T-helper 2 cell (primary cell): ENCODE measurements at regions not wholly inside any gene's neighbourhood (a gene's known extent, or its start where the extent isn't known, plus 50 kb on each side); places are given as distances from the start of the nearest gene placed in this dataset.
"Not testable (repeated sequence)": the region's sequence is repeated elsewhere in the genome, so short reads cannot be mapped to it uniquely, and the experiment has no call there.

Source experiments
- DNase-seq, 5 experiments: peaks; one replicate each; pipeline versions ENCODE4 v3.0.0 to v3.0.0-alpha.2; 2012 to 2022

DNA sequence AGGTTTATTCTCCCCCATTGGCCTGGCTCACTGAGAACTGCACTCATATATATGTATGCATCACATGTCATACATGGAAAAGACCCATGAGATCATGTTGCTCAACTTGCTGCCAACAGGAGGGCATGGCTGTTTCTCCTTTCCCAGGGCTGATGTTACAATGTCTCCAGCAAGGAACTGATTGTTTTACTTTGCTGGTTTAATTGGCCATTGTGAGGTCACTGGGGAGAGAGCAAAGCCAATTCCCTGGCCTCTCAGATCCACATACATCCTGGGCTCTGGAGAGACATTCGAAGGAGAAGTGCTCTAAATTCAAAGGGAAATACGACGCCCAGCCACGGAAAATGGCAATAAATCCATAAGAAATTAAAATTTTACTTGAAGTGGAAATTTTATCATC, 287.8 kb downstream of the WDR11 start:
- DNase-seq: no peak

GRCh38 chr10:121145802-121146395, 294.7 kb downstream of the WDR11 start:
- not testable (repeated sequence) for DNase-seq

- no peak for DNase-seq
Measured at GRCh38 chr10:121148921-121149320, 297.8 kb downstream of the WDR11 start.

- DNase-seq: no peak
Measured at GRCh38 chr10:121152033-121152432, 300.9 kb downstream of the WDR11 start.

GRCh38 chr10:121152935-121153334, 301.8 kb downstream of the WDR11 start:
- DNase-seq: no peak

- DNase-seq: no peak
Measured at GRCh38 chr10:121154310-121154709, 303.1 kb downstream of the WDR11 start.

DNA sequence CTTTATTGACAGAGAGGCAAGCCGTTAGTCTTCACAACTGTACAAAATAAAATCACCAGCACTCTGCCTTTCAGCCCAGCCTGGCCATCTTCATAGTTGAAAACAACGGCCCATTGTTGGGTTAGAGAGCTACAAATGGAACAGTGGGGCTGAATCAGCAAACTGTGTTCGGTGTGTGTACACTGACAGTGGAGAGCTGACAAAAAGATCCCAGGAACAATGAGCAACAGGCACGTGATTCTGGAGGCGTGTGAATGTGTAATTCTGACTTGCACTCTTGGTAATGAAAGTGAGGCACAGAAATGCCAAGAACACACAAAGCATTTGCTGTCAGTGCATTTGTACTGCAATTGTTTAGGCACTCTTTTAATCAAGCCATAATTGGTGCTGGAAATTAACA, 303.7 kb downstream of the WDR11 start:
- no peak for DNase-seq

DNA sequence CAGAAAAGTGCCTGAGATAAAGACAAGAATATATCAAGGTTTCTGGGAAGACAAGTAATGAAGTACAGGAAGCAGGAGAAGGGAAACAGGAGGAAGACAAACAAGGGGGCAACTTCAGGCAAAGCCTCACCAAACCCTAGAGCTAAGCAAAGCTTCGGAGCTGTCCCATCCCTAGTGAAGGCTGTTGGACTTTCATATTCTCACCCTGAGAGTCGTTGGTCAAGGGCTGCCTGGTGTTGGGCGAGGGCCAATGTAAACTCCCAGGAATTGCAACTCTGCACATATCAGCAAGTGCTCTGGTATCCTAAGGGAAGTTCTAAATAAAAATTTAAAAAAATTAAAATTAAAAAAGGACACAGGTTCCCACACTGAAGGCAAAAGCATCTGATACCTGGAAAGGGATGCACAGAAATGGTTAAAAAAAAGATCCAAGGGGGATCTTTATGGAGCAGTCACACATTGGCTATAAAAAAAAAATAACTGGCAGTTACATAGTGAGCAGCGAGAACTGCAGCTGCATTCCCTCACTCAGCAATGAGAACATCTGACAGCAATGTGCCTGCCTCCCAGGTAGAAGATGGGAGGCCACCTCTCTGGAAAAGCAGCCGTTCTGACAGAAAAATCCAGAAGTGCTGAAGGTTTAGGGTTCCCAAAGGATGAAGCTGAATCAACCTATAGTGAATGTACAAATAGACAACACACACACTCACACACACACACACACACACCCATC, 304.7 kb downstream of the WDR11 start:
- DNase-seq: no peak

GRCh38 chr10:121157998-121158397, 306.8 kb downstream of the WDR11 start:
- DNase-seq: no peak

DNA sequence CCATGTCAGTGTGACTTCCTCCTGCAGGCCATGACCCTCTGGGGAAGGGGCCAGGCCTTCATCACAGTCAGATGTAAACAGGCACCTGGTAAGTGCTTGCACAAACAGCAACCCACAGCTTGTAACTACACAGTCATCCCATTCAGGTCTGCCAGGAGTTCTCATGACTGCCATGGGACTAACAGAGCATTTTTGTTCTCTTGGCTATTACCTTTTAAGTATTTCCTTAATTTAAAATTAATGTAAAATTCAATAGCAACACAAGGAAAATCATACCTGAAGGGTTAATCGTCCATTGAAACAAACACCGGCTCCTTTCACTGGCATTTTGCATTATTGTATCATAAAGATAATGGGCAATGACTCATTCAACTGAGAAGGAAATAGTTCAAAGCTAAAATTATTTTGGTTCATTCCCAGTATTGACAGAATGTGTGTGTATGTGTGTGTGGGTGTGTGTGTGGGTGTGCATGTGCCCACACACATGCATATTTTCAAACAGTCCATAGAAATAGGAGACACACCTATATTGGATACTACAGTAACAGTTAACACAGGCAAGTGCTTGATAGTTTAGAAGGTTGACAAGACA, 307.9 kb downstream of the WDR11 start:
- peak in 1 of 5 experiments; percentile 12 for DNase-seq

DNA sequence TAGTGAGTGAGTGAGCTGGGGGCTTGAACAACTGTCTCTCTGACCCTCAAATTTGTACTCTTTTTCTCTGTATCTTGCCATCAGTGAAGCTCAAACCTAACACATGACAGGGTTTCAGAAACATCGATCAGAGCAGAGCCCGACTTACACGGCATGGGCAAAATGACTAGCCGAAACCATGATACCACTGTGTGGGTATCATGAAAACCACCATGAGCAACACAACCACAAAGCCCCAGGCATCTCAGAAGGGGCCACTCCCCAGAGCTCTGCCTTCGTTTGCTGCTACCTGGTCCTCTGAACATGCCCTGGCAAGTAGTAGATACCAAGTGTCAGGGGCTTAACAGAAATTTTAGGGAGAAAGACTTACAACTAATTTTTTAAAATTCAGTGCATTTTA, 308.5 kb downstream of the WDR11 start:
- DNase-seq: peak in 1 of 5 experiments; percentile 67

- no peak for DNase-seq
Measured at GRCh38 chr10:121165276-121165675, 314.1 kb downstream of the WDR11 start.

GRCh38 chr10:121167534-121168243, 316.5 kb downstream of the WDR11 start:
- DNase-seq: no peak

- DNase-seq: peak in 1 of 5 experiments; percentile 2
Measured at GRCh38 chr10:121168545-121169216, 317.5 kb downstream of the WDR11 start.

DNA sequence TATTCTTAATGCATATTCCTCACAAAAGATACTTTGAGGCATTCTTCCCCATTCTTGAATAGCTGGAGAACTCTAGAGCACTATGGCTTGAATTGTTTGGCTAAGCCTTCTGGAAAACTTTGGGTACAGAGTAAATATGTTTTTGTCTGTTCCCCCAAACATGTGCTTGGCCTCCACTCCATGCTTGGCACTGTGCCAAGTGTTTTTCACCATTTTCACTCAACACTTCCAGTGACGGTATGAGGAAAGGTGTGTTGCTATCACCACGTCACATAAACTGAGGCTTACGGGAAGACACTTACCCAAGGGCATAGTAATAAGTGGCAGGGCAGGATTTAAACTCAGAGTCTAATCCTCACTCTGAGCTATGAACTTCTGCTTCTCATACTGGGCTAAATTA, 318.2 kb downstream of the WDR11 start:
- no peak for DNase-seq

DNA sequence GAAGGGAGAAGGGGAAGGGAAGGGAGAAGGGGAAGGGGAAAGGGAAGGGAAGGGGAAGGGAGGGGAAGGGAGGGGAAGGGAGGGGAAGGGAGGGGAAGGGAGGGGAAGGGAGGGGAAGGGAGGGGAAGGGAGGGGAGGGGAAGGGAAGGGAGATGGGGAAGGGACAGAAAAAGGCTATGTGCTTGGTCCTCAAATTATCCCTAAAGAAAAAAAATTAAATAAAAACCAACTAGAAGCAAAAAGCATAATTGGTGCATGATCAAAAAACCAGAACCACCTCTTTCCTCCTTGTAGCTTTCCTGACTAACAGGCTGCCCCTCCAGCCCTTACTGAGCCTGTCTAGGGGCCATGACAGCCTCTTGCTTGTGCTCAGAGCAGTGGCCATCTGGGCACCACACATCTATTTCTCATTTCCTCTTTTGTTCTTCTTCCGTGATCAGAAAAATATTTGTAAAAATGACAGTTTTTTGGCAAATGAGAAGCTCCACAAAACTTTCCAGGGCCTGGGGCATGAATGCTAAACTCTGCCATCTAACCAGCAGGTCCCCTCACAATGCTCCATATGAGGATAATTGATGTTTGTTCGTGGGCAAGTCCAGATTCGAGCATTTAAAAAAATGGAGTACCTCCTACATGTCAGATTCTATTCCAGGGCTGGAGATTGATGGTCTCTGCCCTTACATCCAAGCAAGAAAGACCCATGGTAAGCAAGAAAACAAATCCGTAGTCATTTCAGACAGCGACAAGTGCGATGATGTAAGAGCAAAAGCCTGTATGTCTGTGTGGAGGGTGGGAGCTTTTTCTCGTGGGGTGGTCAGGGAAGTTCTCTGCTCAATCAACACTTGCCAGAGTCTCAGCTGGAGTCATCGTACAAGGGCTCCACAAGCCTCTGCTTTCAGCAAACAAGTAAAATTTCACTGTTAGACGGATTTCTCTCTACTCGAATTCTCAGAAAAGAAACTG, 320.9 kb downstream of the WDR11 start:
- no peak for DNase-seq

GRCh38 chr10:121179006-121179405, 327.8 kb downstream of the WDR11 start:
- no peak for DNase-seq

GRCh38 chr10:121182219-121182618, 331.1 kb downstream of the WDR11 start:
- no peak for DNase-seq

- no peak for DNase-seq
Measured at GRCh38 chr10:121183236-121183635, 332.1 kb downstream of the WDR11 start.

GRCh38 chr10:121183707-121184106, 332.5 kb downstream of the WDR11 start:
- DNase-seq: no peak

GRCh38 chr10:121185816-121186455, 334.8 kb downstream of the WDR11 start:
- DNase-seq: no peak
